A549 (cell line): ENCODE measurements at regions not wholly inside any gene's neighbourhood (a gene's known extent, or its start where the extent isn't known, plus 50 kb on each side); places are given as distances from the start of the nearest gene placed in this dataset.

ENCODE experiments used
- ATAC-seq, 2 experiments: fragments of 200-7000 bp in 1 of 2; fragments of >200 bp in 1 of 2; cut with Nextera tagmentation in 1 of 2; cut with Tn5 transposase in 1 of 2; 3 replicates each; pipeline versions ENCODE4 v1.8.0 to v1.9.1; 2018 to 2020; ENCODE audit warnings: mild to moderate bottlenecking in 1 of 2, moderate library complexity in 1 of 2
- CTCF ChIA-PET: fragments of 300-600 bp; sonication (Branson Sonifier 250); formaldehyde crosslinking; extraction: SDS; loops from one replicate; lab custom pipeline; 2021; ENCODE audit warnings: antibody characterized with exemption, inconsistent platforms; lab: Yijun Ruan, JAX
- POLR2A ChIA-PET: fragments of 350-600 bp; formaldehyde crosslinking; extraction: SDS; loops from one replicate; lab custom pipeline; 2021; ENCODE audit warnings: antibody characterized with exemption, inconsistent platforms; lab: Yijun Ruan, JAX
- DNase-seq, 2 experiments: peaks; one replicate each; pipeline versions ENCODE4 v3.0.0 to v3.0.0-alpha.2; 2011 to 2016; ENCODE audit warnings: low read depth in 1 of 2, low spot score in 1 of 2
- FAIRE-seq: peaks from 2 replicates; lab custom pipeline; 2011; peaks lifted over from hg19 to GRCh38; lab: Jason Lieb, UNC
- H3K27ac ChIP-seq, 2 experiments: fragments of >200 bp; sonication (Bioruptor Twin); formaldehyde crosslinking; 3 replicates each; pipeline ENCODE4 v1.5.1; 2016 to 2017
- H3K4me1 ChIP-seq: fragments of >200 bp; sonication (Bioruptor Twin); formaldehyde crosslinking; 3 replicates; pipeline ENCODE4 v1.6.1; 2016
- H3K4me2 ChIP-seq: fragments of >200 bp; sonication (Bioruptor Twin); formaldehyde crosslinking; 3 replicates; pipeline ENCODE4 v1.6.1; 2016
- H3K4me3 ChIP-seq: fragments of >200 bp; sonication (Bioruptor Twin); formaldehyde crosslinking; 3 replicates; pipeline ENCODE4 v1.5.1; 2016
- H3K9me3 ChIP-seq: fragments of >200 bp; sonication (Bioruptor Twin); formaldehyde crosslinking; 3 replicates; pipeline ENCODE4 v1.6.1; 2016
- ATOH8 ChIP-seq: fragments of 250-450 bp; sonication (Bioruptor Pico); IDR thresholded peaks from 2 replicates; pipeline ENCODE4 v1.5.0; 2020; ENCODE audit warnings: low read depth, mild to moderate bottlenecking, moderate library complexity
- BCL3 ChIP-seq: fragments of >200 bp; sonication (Bioruptor Twin); formaldehyde crosslinking; IDR thresholded peaks from 3 replicates; pipeline ENCODE4 v1.6.1; 2016
- EHMT2 ChIP-seq: fragments of 200-600 bp; sonication (generic); IDR thresholded peaks from 2 replicates; pipeline ENCODE4 v1.6.1; 2016; ENCODE audit warnings: antibody characterized with exemption, low read depth, mild to moderate bottlenecking, moderate library complexity
- GATA3 ChIP-seq: IDR thresholded peaks from 2 replicates; pipeline ENCODE4 v1.6.1; 2012; ENCODE audit warnings: borderline replicate concordance
- HEYL ChIP-seq: fragments of 250-450 bp; sonication (Bioruptor Pico); IDR thresholded peaks from 2 replicates; pipeline ENCODE4 v1.8.0; 2021; ENCODE audit warnings: mild to moderate bottlenecking, moderate library complexity
- HOXB5 ChIP-seq: fragments of 250-450 bp; sonication (Bioruptor Pico); IDR thresholded peaks from 2 replicates; pipeline ENCODE4 v1.5.0; 2020; ENCODE audit warnings: mild to moderate bottlenecking, moderate library complexity
- MAFK ChIP-seq: fragments of 450-650 bp; IDR thresholded peaks from 2 replicates; pipeline ENCODE4 v1.6.1; 2014; ENCODE audit not compliant: partially characterized antibody
- NPAS2 ChIP-seq: fragments of 250-450 bp; sonication (Bioruptor Pico); IDR thresholded peaks from 2 replicates; pipeline ENCODE4 v1.8.0; 2022; ENCODE audit warnings: mild to moderate bottlenecking, moderate library complexity, borderline replicate concordance
- POLR2A ChIP-seq: IDR thresholded peaks from 2 replicates; pipeline ENCODE4 v1.6.1; 2012; ENCODE audit warnings: mild to moderate bottlenecking, low read length
- RAD21 ChIP-seq, 2 experiments: fragments of >200 bp in 1 of 2; sonication (Bioruptor Twin) in 1 of 2; formaldehyde crosslinking in 1 of 2; IDR thresholded peaks in 1 of 2; conservative IDR thresholded peaks in 1 of 2; 2 replicates in 1 of 2; 3 replicates in 1 of 2; pipeline ENCODE4 v1.6.1; 2012 to 2018; ENCODE audit warnings: inconsistent platforms in 1 of 2
- TFCP2L1 ChIP-seq: fragments of 250-450 bp; sonication (Bioruptor Pico); IDR thresholded peaks from 2 replicates; pipeline ENCODE4 v1.5.0; 2021; ENCODE audit warnings: mild to moderate bottlenecking
- ZC3H11A ChIP-seq: fragments of 450-650 bp; IDR thresholded peaks from 2 replicates; pipeline ENCODE4 v1.6.1; 2014; ENCODE audit warnings: antibody characterized with exemption, mild to moderate bottlenecking
- WGBS: methylation state at CpG from one replicate; pipeline ENCODE4 v1.1.6; 2017; ENCODE audit errors: missing lambda C conversion rate; 5-methylcytosine and 5-hydroxymethylcytosine counted together
- TF ChIP-seq, protein P1 (sequence below): fragments of 150-350 bp; IDR thresholded peaks from 2 replicates; pipeline ENCODE4 v1.6.1; 2014; ENCODE audit warnings: low read depth, mild to moderate bottlenecking, low read length
- TF ChIP-seq, protein P2 (sequence below): IDR thresholded peaks from 2 replicates; pipeline ENCODE4 v1.6.1; 2012; ENCODE audit warnings: low read depth, borderline replicate concordance
- TF ChIP-seq, protein P3 (sequence below): fragments of >200 bp; sonication (Bioruptor Twin); formaldehyde crosslinking; IDR thresholded peaks from 2 replicates; pipeline ENCODE4 v1.6.1; 2016
- TF ChIP-seq, protein P4 (sequence below): fragments of >200 bp; sonication (Bioruptor Twin); formaldehyde crosslinking; IDR thresholded peaks from 3 replicates; pipeline ENCODE4 v1.5.1; 2016

DNA sequence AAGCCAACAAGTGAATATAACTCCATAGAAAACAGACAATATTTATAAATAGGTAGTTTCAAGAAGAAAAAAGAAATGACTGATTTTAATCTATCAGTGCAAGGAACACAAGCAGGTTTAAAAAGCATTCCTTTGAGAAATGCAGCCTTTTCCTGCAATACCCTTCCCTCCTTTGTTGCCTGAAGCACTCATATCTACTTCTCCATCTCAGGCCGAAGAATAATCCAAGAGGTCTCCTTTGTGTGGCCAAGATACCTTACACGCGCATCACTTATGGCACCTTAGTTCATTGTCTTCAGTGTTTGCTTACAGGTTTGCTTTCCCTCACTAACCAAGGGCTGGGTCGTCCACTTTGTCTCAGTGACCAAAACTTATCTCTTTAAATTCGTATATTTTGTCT, 93.0 kb downstream of the MAIP1 start:
- CTCF ChIA-PET: no interaction called here
- no peak for ATAC-seq

GRCh38 chr2:200049086-200049485, 93.7 kb downstream of the MAIP1 start:
- Histone ChIP-seq H3K4me2 (no peak overlapping the region), H3K9me3 (peaks cover 15% of the 10 kb centered on the region; the same call in 2 of the 3 replicates), H3K4me1 (peaks cover 16% of the 10 kb centered on the region; the same call in 2 of the 3 replicates), H3K27ac (no peak overlapping the region), H3K4me3 (no peak overlapping the region)
- no peak for DNase-seq
- TF ChIP-seq EHMT2: no peak
- TF ChIP-seq MAFK: peak; percentile 20
- TF ChIP-seq HEYL: no peak
- TF ChIP-seq, protein P1, sequence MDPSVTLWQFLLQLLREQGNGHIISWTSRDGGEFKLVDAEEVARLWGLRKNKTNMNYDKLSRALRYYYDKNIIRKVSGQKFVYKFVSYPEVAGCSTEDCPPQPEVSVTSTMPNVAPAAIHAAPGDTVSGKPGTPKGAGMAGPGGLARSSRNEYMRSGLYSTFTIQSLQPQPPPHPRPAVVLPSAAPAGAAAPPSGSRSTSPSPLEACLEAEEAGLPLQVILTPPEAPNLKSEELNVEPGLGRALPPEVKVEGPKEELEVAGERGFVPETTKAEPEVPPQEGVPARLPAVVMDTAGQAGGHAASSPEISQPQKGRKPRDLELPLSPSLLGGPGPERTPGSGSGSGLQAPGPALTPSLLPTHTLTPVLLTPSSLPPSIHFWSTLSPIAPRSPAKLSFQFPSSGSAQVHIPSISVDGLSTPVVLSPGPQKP: no peak
- FAIRE-seq: no peak
- POLR2A ChIA-PET: no interaction called here
- 91% methylated on average over 3 of the region's 3 CpGs for WGBS
- CTCF ChIA-PET: no interaction called here
- no peak for ATAC-seq

More for the DNA sequence above, 93.0 kb downstream of the MAIP1 start:
- FAIRE-seq (no peak), DNase-seq (no peak)
- POLR2A ChIA-PET: no interaction called here
- WGBS: 68% methylated on average over 5 of the region's 5 CpGs
- peaks cover 18% of the 10 kb centered on the region; the same call in 2 of the 3 replicates for H3K9me3 ChIP-seq
- no peak overlapping the region for H3K4me2 ChIP-seq
- no peak overlapping the region for H3K4me3 ChIP-seq
- H3K4me1 ChIP-seq: peaks cover 16% of the 10 kb centered on the region; the same call in 2 of the 3 replicates
- TF ChIP-seq, protein P1: no peak
- no peak for TF ChIP-seq ZC3H11A
- TF ChIP-seq HOXB5: no peak
- TF ChIP-seq POLR2A: no peak
- no peak for TF ChIP-seq BCL3
- no peak for TF ChIP-seq GATA3
- TF ChIP-seq, protein P2, sequence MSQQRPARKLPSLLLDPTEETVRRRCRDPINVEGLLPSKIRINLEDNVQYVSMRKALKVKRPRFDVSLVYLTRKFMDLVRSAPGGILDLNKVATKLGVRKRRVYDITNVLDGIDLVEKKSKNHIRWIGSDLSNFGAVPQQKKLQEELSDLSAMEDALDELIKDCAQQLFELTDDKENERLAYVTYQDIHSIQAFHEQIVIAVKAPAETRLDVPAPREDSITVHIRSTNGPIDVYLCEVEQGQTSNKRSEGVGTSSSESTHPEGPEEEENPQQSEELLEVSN: no peak
- TF ChIP-seq TFCP2L1 (CRISPR knock-in tag): no peak
- TF ChIP-seq, protein P3, sequence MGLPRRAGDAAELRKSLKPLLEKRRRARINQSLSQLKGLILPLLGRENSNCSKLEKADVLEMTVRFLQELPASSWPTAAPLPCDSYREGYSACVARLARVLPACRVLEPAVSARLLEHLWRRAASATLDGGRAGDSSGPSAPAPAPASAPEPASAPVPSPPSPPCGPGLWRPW: no peak
- TF ChIP-seq RAD21 (conservative IDR thresholded peaks at IDR 0.05 in 1 of 2, IDR thresholded peaks at IDR 0.05 in 1 of 2): no peak
- TF ChIP-seq, protein P4, sequence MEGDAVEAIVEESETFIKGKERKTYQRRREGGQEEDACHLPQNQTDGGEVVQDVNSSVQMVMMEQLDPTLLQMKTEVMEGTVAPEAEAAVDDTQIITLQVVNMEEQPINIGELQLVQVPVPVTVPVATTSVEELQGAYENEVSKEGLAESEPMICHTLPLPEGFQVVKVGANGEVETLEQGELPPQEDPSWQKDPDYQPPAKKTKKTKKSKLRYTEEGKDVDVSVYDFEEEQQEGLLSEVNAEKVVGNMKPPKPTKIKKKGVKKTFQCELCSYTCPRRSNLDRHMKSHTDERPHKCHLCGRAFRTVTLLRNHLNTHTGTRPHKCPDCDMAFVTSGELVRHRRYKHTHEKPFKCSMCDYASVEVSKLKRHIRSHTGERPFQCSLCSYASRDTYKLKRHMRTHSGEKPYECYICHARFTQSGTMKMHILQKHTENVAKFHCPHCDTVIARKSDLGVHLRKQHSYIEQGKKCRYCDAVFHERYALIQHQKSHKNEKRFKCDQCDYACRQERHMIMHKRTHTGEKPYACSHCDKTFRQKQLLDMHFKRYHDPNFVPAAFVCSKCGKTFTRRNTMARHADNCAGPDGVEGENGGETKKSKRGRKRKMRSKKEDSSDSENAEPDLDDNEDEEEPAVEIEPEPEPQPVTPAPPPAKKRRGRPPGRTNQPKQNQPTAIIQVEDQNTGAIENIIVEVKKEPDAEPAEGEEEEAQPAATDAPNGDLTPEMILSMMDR: no peak
- no peak overlapping the region for H3K27ac ChIP-seq

- no peak for DNase-seq
- Histone ChIP-seq H3K4me3 (no peak overlapping the region), H3K27ac (no peak overlapping the region), H3K9me3 (no peaks in the 10 kb centered on the region), H3K4me2 (peak overlapping the region; percentile 46), H3K4me1 (peaks cover 16% of the 10 kb centered on the region; the same call in 2 of the 3 replicates)
- WGBS: 37% methylated on average over 5 of the region's 5 CpGs
- CTCF ChIA-PET: no interaction called here
- no peak for FAIRE-seq
- no peak for TF ChIP-seq ATOH8 (CRISPR knock-in tag)
- no peak for TF ChIP-seq NPAS2
- POLR2A ChIA-PET: no interaction called here
- ATAC-seq: no peak
These were observed 95.7 kb downstream of the MAIP1 start for GRCh38 chr2:200050921-200051610.
